ENCODE measurements at regions not wholly inside any gene's neighbourhood (a gene's known extent, or its start where the extent isn't known, plus 50 kb on each side); places are given as distances from the start of the nearest gene placed in this dataset.

- no peak for TF ChIP-seq CTCF (IDR thresholded peaks at IDR 0.05)
- no peak for TF ChIP-seq POLR2A (IDR thresholded peaks at IDR 0.05)
Measured at GRCh38 chr3:107313711-107314110, 63.5 kb upstream of the CCDC54 start.
